Astrocyte (in vitro differentiated cells and primary cell): ENCODE measurements at regions not wholly inside any gene's neighbourhood (a gene's known extent, or its start where the extent isn't known, plus 50 kb on each side); places are given as distances from the start of the nearest gene placed in this dataset.

Source experiments
- EZH2 ChIP-seq: IDR thresholded peaks from 2 replicates; pipeline ENCODE4 v1.6.1; 2012; ENCODE audit warnings: mild to moderate bottlenecking, low read length, inconsistent platforms; ENCODE audit not compliant: insufficient read depth
- TF ChIP-seq, protein P1 (sequence below): IDR thresholded peaks from 2 replicates; pipeline ENCODE4 v1.5.1; 2011; ENCODE audit warnings: low read depth, mild to moderate bottlenecking, inconsistent platforms, low read length, moderate library complexity; ENCODE audit not compliant: insufficient read depth

DNA sequence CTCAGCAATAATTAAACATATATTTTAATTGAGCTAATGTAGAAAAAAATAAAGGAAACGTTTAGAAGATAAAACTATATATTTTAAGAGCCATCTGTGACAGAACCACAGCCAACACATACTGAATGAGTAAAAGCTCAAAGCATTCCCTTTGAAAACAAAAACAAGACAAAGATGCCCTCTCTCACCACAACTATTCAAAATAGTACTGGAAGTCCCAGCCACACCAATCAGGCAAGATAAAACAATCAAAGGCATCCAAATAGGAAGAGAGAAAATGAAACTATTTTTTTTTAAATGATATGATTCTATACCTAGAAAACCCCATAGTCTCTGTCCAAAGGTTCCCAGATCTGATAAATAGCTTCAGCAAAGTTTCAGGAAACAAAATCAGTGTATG is 262.0 kb downstream of the HTR1A start:
- TF ChIP-seq, protein P1, sequence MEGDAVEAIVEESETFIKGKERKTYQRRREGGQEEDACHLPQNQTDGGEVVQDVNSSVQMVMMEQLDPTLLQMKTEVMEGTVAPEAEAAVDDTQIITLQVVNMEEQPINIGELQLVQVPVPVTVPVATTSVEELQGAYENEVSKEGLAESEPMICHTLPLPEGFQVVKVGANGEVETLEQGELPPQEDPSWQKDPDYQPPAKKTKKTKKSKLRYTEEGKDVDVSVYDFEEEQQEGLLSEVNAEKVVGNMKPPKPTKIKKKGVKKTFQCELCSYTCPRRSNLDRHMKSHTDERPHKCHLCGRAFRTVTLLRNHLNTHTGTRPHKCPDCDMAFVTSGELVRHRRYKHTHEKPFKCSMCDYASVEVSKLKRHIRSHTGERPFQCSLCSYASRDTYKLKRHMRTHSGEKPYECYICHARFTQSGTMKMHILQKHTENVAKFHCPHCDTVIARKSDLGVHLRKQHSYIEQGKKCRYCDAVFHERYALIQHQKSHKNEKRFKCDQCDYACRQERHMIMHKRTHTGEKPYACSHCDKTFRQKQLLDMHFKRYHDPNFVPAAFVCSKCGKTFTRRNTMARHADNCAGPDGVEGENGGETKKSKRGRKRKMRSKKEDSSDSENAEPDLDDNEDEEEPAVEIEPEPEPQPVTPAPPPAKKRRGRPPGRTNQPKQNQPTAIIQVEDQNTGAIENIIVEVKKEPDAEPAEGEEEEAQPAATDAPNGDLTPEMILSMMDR = no peak
- no peak for TF ChIP-seq EZH2
